ENCODE measurements at regions not wholly inside any gene's neighbourhood (a gene's known extent, or its start where the extent isn't known, plus 50 kb on each side); places are given as distances from the start of the nearest gene placed in this dataset.

GRCh38 chr9:134545543-134546245 lies 95.9 kb upstream of the COL5A1 start:
- TF ChIP-seq ISL1 (CRISPR knock-in tag; IDR thresholded peaks at IDR 0.05), result no peak
- TF ChIP-seq PPARA (CRISPR knock-in tag; IDR thresholded peaks at IDR 0.05; ENCODE audit: borderline replicate concordance), result no peak
- no peak for TF ChIP-seq ZC3H10 (CRISPR knock-in tag; IDR thresholded peaks at IDR 0.05)
- no peak for TF ChIP-seq TCF4 (CRISPR knock-in tag; IDR thresholded peaks at IDR 0.05; ENCODE audit: borderline replicate concordance)
- TF ChIP-seq TOX (CRISPR knock-in tag; IDR thresholded peaks at IDR 0.05; ENCODE audit: borderline replicate concordance), result no peak
- TF ChIP-seq POU6F1 (CRISPR knock-in tag; IDR thresholded peaks at IDR 0.05; ENCODE audit: borderline replicate concordance, low read depth), result no peak
- ATAC-seq, result no peak

GRCh38 chr9:134546246-134546731 lies 95.3 kb upstream of the COL5A1 start:
- TF ChIP-seq BACH2 (CRISPR knock-in tag; IDR thresholded peaks at IDR 0.05; ENCODE audit: borderline replicate concordance), result no peak
- no peak for TF ChIP-seq ZNF70 (CRISPR knock-in tag; IDR thresholded peaks at IDR 0.05)
- no peak for TF ChIP-seq CREB5 (CRISPR knock-in tag; IDR thresholded peaks at IDR 0.05; ENCODE audit: low read depth)
- TF ChIP-seq TSHZ2 (CRISPR knock-in tag; IDR thresholded peaks at IDR 0.05), result no peak
- no peak for TF ChIP-seq ZNF8 (CRISPR knock-in tag; IDR thresholded peaks at IDR 0.05)
- no peak for TF ChIP-seq ZFP3 (CRISPR knock-in tag; IDR thresholded peaks at IDR 0.05)
- TF ChIP-seq POU6F1 (CRISPR knock-in tag; IDR thresholded peaks at IDR 0.05; ENCODE audit: borderline replicate concordance, low read depth), result no peak
- no peak for TF ChIP-seq RARB (CRISPR knock-in tag; IDR thresholded peaks at IDR 0.05)
- TF ChIP-seq CSRNP3 (CRISPR knock-in tag; IDR thresholded peaks at IDR 0.05), result no peak
- no peak for TF ChIP-seq TCF4 (CRISPR knock-in tag; IDR thresholded peaks at IDR 0.05; ENCODE audit: borderline replicate concordance)
- TF ChIP-seq ZFP30 (CRISPR knock-in tag; IDR thresholded peaks at IDR 0.05), result no peak
- no peak for TF ChIP-seq ZNF565 (CRISPR knock-in tag; conservative IDR thresholded peaks at IDR 0.05; ENCODE audit: low read depth)
- ATAC-seq, result no peak

GRCh38 chr9:134546746-134547145 lies 94.9 kb upstream of the COL5A1 start:
- no peak for TF ChIP-seq CREB5 (CRISPR knock-in tag; IDR thresholded peaks at IDR 0.05; ENCODE audit: low read depth)
- no peak for ATAC-seq

All from SK-N-SH treated with all-trans-retinoic acid at 6 μM for 48 hours (cell line).